K562 (cell line): ENCODE measurements at regions not wholly inside any gene's neighbourhood (a gene's known extent, or its start where the extent isn't known, plus 50 kb on each side); places are given as distances from the start of the nearest gene placed in this dataset.

Source experiments
- ATAC-seq: fragments of 200-7000 bp; cut with Tn5 transposase; 3 replicates; pipeline ENCODE4 v1.9.1; 2020; ENCODE audit warnings: moderate library complexity
- BruUV-seq: library from RNA; stranded (reverse); fragments of 400-500 nt; replicated peaks from 2 replicates; lab custom pipeline; 2021; lab: Mats Ljungman, UMichigan
- CTCF ChIA-PET: fragments of 300-600 bp; formaldehyde crosslinking; extraction: SDS; loops from one replicate; lab custom pipeline; 2021; ENCODE audit warnings: low intra/inter-chr PET ratio; lab: Yijun Ruan, JAX
- POLR2A ChIA-PET: fragments of 300-600, 350-650 bp; sonication (Branson Sonifier 250); formaldehyde crosslinking; extraction: SDS; loops from one replicate; lab custom pipeline; 2021; ENCODE audit warnings: antibody characterized with exemption, inconsistent platforms; lab: Yijun Ruan, JAX
- DNase-seq, 4 experiments: peaks; one replicate each; pipeline versions ENCODE4 v3.0.0 to v3.0.0-alpha.2; 2011 to 2018; ENCODE audit warnings: low spot score in 3 of 4, mixed read lengths in 3 of 4; ENCODE audit errors: extremely low read depth in 1 of 4
- FAIRE-seq: peaks from 2 replicates; lab custom pipeline; 2011; peaks lifted over from hg19 to GRCh38; lab: Jason Lieb, UNC
- H2AFZ ChIP-seq: 2 replicates; pipeline ENCODE4 v1.6.0; 2011; ENCODE audit warnings: low read depth, low read length, control low read depth, inconsistent platforms
- H3K27ac ChIP-seq: fragments of 200-600 bp; 3 replicates; pipeline ENCODE4 v1.8.0; 2011; ENCODE audit warnings: low read depth, mild to moderate bottlenecking, control low read depth, inconsistent platforms, low read length, moderate library complexity, mixed read lengths; ENCODE audit errors: extremely low read depth
- H3K27me3 ChIP-seq, 2 experiments: fragments of 300-600 bp in 1 of 2; 2 replicates in 1 of 2; 3 replicates in 1 of 2; pipeline versions ENCODE4 v1.6.0 to v1.8.0; 2011; ENCODE audit warnings: inconsistent platforms in 2 of 2, low read length in 2 of 2, mild to moderate bottlenecking in 1 of 2, mixed read lengths in 1 of 2, moderate library complexity in 1 of 2; ENCODE audit not compliant: control insufficient read depth in 2 of 2, insufficient read depth in 2 of 2
- H3K36me3 ChIP-seq: fragments of 300-600 bp; 3 replicates; pipeline ENCODE4 v1.8.0; 2011; ENCODE audit warnings: mild to moderate bottlenecking, low read length, inconsistent platforms; ENCODE audit not compliant: control insufficient read depth, insufficient read depth
- H3K4me1 ChIP-seq, 2 experiments: fragments of 200-600 bp in 1 of 2; replicated peaks in 1 of 2; 2 replicates in 1 of 2; 3 replicates in 1 of 2; pipeline versions ENCODE4 v1.5.1 to v1.8.0; 2011; ENCODE audit warnings: inconsistent platforms in 2 of 2, low read length in 2 of 2, mild to moderate bottlenecking in 1 of 2, mixed read lengths in 1 of 2, moderate library complexity in 1 of 2; ENCODE audit not compliant: control insufficient read depth in 2 of 2, insufficient read depth in 2 of 2
- H3K4me2 ChIP-seq: 2 replicates; pipeline ENCODE4 v1.6.1; 2011; ENCODE audit warnings: low read length, control low read depth, inconsistent platforms, mixed read lengths; ENCODE audit not compliant: insufficient read depth
- H3K4me3 ChIP-seq: fragments of 200-600 bp; sonication (generic), shearing (Covaris generic); 2 replicates; pipeline ENCODE4 v1.5.1; 2016; ENCODE audit warnings: control low read depth, inconsistent platforms
- H3K79me2 ChIP-seq: fragments of 200-600 bp; 3 replicates; pipeline ENCODE4 v1.8.0; 2011; ENCODE audit warnings: low read length, inconsistent platforms; ENCODE audit not compliant: control insufficient read depth, insufficient read depth
- H3K9ac ChIP-seq, 2 experiments: 2 replicates each; pipeline versions ENCODE4 v1.6.0 to v1.6.1; 2011; ENCODE audit warnings: low read depth in 2 of 2, low read length in 2 of 2, control low read depth in 1 of 2, inconsistent platforms in 1 of 2, mild to moderate bottlenecking in 1 of 2, mixed read lengths in 1 of 2; ENCODE audit not compliant: insufficient read depth in 1 of 2
- H3K9me1 ChIP-seq: one replicate; pipeline ENCODE4 v1.6.0; 2011; ENCODE audit warnings: inconsistent platforms, mild to moderate bottlenecking, low read length, moderate library complexity; ENCODE audit not compliant: control insufficient read depth, insufficient read depth
- H3K9me3 ChIP-seq: replicated peaks from 2 replicates; pipeline ENCODE4 v1.5.1; 2011; ENCODE audit warnings: low read depth, low read length, inconsistent platforms; ENCODE audit not compliant: control insufficient read depth, insufficient read depth
- H4K20me1 ChIP-seq: replicated peaks from 2 replicates; pipeline ENCODE4 v1.6.1; 2011; ENCODE audit warnings: low read length, inconsistent platforms, mixed read lengths; ENCODE audit not compliant: control insufficient read depth, insufficient read depth
- ARNT ChIP-seq, 2 experiments: fragments of 450-650 bp; IDR thresholded peaks; 2 replicates each; pipeline ENCODE4 v1.6.1; 2016; ENCODE audit warnings: mild to moderate bottlenecking in 1 of 2
- KLF13 ChIP-seq: fragments of 450-650 bp; IDR thresholded peaks from 2 replicates; pipeline ENCODE4 v1.6.1; 2016; ENCODE audit warnings: missing genetic modification characterization, low read depth, mild to moderate bottlenecking, missing compliant biosample characterization, moderate library complexity, borderline replicate concordance
- KLF6 ChIP-seq: fragments of 250-450 bp; sonication (Bioruptor Pico); IDR thresholded peaks from 2 replicates; pipeline ENCODE4 v1.4.0; 2020; ENCODE audit warnings: mild to moderate bottlenecking, moderate library complexity, borderline replicate concordance
- NELFE ChIP-seq: IDR thresholded peaks from 2 replicates; pipeline ENCODE4 v1.6.1; 2011; ENCODE audit warnings: mild to moderate bottlenecking; ENCODE audit not compliant: insufficient read depth, insufficient read length
- NR2C1 ChIP-seq, 2 experiments: fragments of 450-650 bp; IDR thresholded peaks; 2 replicates each; pipeline ENCODE4 v1.6.1; 2017; ENCODE audit warnings: mild to moderate bottlenecking in 2 of 2, antibody characterized with exemption in 1 of 2, inconsistent platforms in 1 of 2, missing compliant biosample characterization in 1 of 2, missing genetic modification characterization in 1 of 2
- NR2C2 ChIP-seq, 2 experiments: fragments of 200-800 bp in 1 of 2; sonication (Bioruptor generic) in 1 of 2; sonication (generic) in 1 of 2; formaldehyde crosslinking in 1 of 2; IDR thresholded peaks; 2 replicates each; pipeline versions ENCODE4 v1.6.1 to v1.8.0; 2016 to 2022; ENCODE audit warnings: mild to moderate bottlenecking in 1 of 2, missing compliant biosample characterization in 1 of 2, missing genetic modification characterization in 1 of 2, missing genetic modification reagents in 1 of 2
- PHB ChIP-seq: fragments of 250-450 bp; sonication (Bioruptor Pico); IDR thresholded peaks from 2 replicates; pipeline ENCODE4 v1.5.0; 2021
- RBM39 ChIP-seq: fragments of 200-400 bp; formaldehyde crosslinking; optimal IDR thresholded peaks from 2 replicates; pipeline ENCODE3; 2018; ENCODE audit warnings: low read depth, low read length
- SMAD2 ChIP-seq: fragments of 150-350 bp; IDR thresholded peaks from 2 replicates; pipeline ENCODE4 v1.6.1; 2014; ENCODE audit warnings: low read depth, mild to moderate bottlenecking, low read length
- SP1 ChIP-seq: sonication (generic); formaldehyde crosslinking; IDR thresholded peaks from 2 replicates; pipeline ENCODE4 v1.8.1; 2022; ENCODE audit warnings: mild to moderate bottlenecking, missing genetic modification reagents
- SRSF1 ChIP-seq: fragments of 200-400 bp; formaldehyde crosslinking; IDR thresholded peaks from 2 replicates; pipeline ENCODE4 v1.6.1; 2017; ENCODE audit warnings: mild to moderate bottlenecking, low read depth, low read length, moderate library complexity
- TAL1 ChIP-seq: fragments of 450-650 bp; IDR thresholded peaks from 2 replicates; pipeline ENCODE4 v1.6.1; 2016; ENCODE audit warnings: mild to moderate bottlenecking
- TGIF2 ChIP-seq: sonication (generic); formaldehyde crosslinking; IDR thresholded peaks from 2 replicates; pipeline ENCODE4 v1.8.1; 2022; ENCODE audit warnings: mild to moderate bottlenecking, missing genetic modification reagents, moderate library complexity
- ZBTB7A ChIP-seq: IDR thresholded peaks from 2 replicates; pipeline ENCODE4 v1.6.1; 2011; ENCODE audit warnings: low read depth, mild to moderate bottlenecking, low read length, moderate library complexity, borderline replicate concordance; ENCODE audit not compliant: control insufficient read depth
- ZNF224 ChIP-seq: sonication (generic); formaldehyde crosslinking; IDR thresholded peaks from 2 replicates; pipeline ENCODE4 v1.8.0; 2022; ENCODE audit warnings: mild to moderate bottlenecking, missing genetic modification reagents
- ZNF311 ChIP-seq: fragments of 250-450 bp; sonication (Bioruptor Pico); IDR thresholded peaks from 2 replicates; pipeline ENCODE4 v1.4.0; 2020; ENCODE audit warnings: mild to moderate bottlenecking, moderate library complexity
- ZNF408 ChIP-seq: fragments of 250-450 bp; sonication (Bioruptor Pico); IDR thresholded peaks from 2 replicates; pipeline ENCODE4 v1.4.0; 2020; ENCODE audit warnings: low read depth, mild to moderate bottlenecking, moderate library complexity
- WGBS: fragments of 100-300 bp; shearing (Covaris generic); methylation state at CpG from one replicate; pipeline ENCODE4 v1.1.6; 2016; ENCODE audit warnings: low coverage, mixed read lengths; ENCODE audit not compliant: insufficient coverage; ENCODE audit errors: missing lambda C conversion rate; 5-methylcytosine and 5-hydroxymethylcytosine counted together
- in situ Hi-C: fragments of 300-500 bp; cut with MboI; formaldehyde crosslinking; loops from 4 replicates; pipeline ENCODE4 v1.15.0; 2018; ENCODE audit warnings: inconsistent platforms, mixed read lengths
- intact Hi-C: fragments of 100-400 bp; cut with micrococcal nuclease; formaldehyde crosslinking; loops from 2 replicates; pipeline ENCODE4 v1.14.2; 2022

- FAIRE-seq (no peak), ATAC-seq (no peak), DNase-seq (no peak)
- CTCF ChIA-PET: no interaction called here
- Histone ChIP-seq H3K4me1 (no peaks in the 10 kb centered on the region), H3K27ac (no peak overlapping the region), H3K27me3 (peaks cover 0 to 15% of the 10 kb centered on the region in 2 experiments; a peak in 3 of 5 replicates), H3K9me3 (no peaks in the 10 kb centered on the region), H2AFZ (no peak overlapping the region), H4K20me1 (no peaks in the 10 kb centered on the region), H3K9me1 (no peaks in the 10 kb centered on the region), H3K79me2 (no peaks in the 10 kb centered on the region), H3K4me3 (no peak overlapping the region), H3K4me2 (no peak overlapping the region), H3K36me3 (no peaks in the 10 kb centered on the region), H3K9ac (no peak overlapping the region)
- WGBS: 0% methylated on average over 7 of the region's 7 CpGs
- intact Hi-C loops (no loop called here), in situ Hi-C loops (no loop called here)
- no TSS peak for BruUV-seq
- TF ChIP-seq SRSF1 (no peak), ZNF408 (CRISPR knock-in tag) (no peak), ZNF311 (CRISPR knock-in tag) (no peak), SP1 (no peak), PHB (no peak), RBM39 (no peak), TGIF2 (CRISPR knock-in tag) (no peak), KLF6 (CRISPR knock-in tag) (no peak), ZBTB7A (no peak), ZNF224 (CRISPR knock-in tag) (no peak), TAL1 (no peak), NELFE (no peak), NR2C1 (IDR thresholded peaks at IDR 0.05) (no peak), NR2C1 (tag; IDR thresholded peaks at IDR 0.05) (no peak), SMAD2 (no peak), NR2C2 (CRISPR knock-in tag; IDR thresholded peaks at IDR 0.05) (no peak), NR2C2 (tag; IDR thresholded peaks at IDR 0.05) (no peak), ARNT (IDR thresholded peaks at IDR 0.05) (no peak), KLF13 (tag) (no peak)
- POLR2A ChIA-PET: no interaction called here
Measured at GRCh38 chr2:516131-516530, 161.1 kb downstream of the TMEM18 start.
